ENCODE measurements at regions not wholly inside any gene's neighbourhood (a gene's known extent, or its start where the extent isn't known, plus 50 kb on each side); places are given as distances from the start of the nearest gene placed in this dataset.
"Not testable (repeated sequence)": the region's sequence is repeated elsewhere in the genome, so short reads cannot be mapped to it uniquely, and the experiment has no call there.

DNA sequence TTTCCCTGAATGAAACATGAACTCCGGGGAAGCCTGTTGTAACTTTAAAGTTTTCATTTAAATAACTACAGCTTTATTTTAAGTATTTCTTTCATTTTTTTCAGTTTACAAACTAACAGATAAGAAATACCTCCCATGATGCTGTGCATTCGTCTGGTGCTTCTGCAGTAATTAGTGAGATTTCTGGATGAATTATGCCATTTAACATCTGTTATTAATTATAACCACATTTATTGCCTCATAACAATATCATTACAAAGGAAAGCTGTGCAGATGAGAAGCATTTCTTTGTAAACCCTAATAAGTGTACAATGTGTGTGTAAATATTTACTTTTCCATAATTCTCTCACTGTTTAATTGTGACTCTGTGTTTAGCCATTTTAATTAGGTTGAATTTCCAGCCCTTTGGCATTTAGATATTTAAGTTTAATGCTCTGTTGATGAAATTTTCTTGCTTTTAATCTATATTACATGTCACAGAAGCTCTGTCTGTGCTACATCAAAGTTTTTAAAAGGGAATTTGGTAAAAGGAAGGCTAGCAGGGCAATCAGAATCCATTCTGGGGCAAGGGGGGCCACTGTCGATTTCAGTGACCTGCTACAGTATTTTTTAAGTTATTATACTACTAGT, 418.0 kb downstream of the SPATA31D1 start:
- no peak for DNase-seq

DNA sequence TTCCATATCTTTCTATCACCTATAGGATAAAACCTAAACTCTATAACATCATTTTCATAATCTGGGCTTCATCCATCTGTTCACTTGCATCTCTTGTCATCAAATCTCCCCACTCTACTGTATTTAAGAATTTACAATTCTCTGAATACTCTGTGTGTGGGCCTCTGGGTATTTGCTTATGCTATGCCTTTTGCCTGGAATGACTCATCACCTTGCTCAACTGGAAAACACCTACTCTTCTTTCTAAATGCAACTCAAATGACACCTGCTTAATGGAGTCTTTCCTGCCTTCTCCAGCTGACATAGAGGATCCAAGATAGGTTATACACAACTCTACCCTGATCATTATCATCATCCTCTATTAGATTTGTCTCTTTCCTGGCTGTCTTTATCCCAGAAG, 421.7 kb downstream of the SPATA31D1 start:
- DNase-seq = peak; percentile 16

DNA sequence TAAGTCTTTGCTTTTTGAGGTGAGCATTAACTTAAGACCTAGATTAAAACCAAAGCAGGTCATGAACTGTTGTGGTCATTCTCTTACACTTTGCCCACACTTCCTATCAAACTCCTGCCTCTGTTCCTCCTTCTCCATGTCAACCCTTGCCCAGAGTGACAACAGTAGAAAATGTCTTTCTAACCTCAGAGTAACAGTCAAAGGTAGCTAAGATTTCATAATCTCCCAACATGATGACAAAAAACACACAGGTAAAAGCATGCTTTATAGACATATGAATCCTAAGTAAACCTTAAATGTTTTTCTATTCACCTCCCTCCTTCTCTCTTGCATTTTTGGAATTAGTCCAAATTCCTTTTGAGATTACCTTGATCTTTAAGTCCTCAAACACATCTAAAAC, 422.3 kb downstream of the SPATA31D1 start:
- DNase-seq = no peak

DNA sequence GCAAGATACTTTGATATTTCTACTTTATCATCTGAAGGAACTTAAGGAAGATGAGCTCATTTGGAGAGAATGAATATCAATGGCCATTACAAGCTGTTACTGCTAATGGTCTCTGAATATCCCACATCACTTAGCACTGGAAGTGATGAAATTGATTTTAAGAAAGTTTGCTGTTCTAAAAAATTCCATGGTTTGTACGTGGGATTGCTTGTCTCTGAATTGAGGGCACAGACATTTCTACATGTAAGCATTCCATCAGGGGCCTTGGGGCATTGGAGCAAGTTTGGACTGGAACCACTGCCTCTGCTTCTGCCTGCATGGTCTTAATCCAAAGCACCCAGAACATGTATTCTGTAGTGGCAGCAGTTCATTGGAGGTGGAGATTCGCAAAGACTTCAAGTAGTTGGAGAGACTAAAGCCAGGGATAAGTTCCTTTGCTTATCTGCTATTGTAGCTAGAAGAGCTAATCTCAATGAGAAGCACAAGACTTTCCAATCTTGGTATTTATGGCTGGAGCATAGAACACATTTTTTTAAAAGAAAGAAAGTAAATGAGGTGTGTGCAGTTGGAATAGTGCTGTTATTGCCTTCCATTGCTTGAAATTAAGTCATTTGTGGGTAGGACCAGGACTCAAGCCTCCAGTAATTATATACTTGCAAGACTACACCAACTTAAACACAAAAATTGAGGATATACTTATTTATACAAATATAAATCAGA, 424.2 kb downstream of the SPATA31D1 start:
- no peak for DNase-seq

DNA sequence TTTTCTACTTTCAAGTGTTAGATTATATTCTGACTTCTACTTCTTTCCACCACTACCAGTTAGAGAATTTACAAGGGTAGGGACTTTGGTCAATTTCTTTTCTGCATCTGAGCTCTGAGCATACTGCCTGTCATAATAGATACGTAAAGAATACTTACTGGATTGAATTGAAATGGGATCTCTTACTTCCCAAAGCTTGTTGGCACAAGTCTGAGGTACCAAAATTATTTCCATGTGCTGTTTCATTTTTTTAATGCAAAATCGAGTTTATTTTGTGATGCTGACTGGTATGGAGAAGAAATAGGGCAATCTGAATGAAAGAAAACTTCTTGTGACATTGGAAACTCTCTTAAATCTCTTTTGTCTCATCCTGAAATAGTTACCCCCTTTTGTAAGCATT, 428.9 kb downstream of the SPATA31D1 start:
- DNase-seq = no peak

DNA sequence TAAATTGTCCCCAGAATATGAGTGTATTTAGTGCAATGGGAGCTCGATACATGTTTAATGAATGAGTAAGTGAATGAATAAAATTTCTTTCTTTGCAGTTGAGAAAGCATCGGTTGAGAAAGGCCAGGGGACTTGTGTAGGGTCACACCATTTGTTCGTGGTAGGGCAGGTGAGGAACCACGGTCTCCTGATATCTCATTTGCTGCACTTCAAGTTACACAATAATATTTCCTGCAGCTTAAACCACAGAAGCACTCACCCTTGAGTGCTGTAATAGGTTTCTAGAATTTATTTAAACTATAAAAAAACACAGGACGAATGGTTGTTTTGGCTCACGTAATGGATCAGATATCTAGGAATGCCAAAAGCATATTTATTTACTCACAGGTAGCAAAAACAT, 429.8 kb downstream of the SPATA31D1 start:
- no peak for DNase-seq

DNA sequence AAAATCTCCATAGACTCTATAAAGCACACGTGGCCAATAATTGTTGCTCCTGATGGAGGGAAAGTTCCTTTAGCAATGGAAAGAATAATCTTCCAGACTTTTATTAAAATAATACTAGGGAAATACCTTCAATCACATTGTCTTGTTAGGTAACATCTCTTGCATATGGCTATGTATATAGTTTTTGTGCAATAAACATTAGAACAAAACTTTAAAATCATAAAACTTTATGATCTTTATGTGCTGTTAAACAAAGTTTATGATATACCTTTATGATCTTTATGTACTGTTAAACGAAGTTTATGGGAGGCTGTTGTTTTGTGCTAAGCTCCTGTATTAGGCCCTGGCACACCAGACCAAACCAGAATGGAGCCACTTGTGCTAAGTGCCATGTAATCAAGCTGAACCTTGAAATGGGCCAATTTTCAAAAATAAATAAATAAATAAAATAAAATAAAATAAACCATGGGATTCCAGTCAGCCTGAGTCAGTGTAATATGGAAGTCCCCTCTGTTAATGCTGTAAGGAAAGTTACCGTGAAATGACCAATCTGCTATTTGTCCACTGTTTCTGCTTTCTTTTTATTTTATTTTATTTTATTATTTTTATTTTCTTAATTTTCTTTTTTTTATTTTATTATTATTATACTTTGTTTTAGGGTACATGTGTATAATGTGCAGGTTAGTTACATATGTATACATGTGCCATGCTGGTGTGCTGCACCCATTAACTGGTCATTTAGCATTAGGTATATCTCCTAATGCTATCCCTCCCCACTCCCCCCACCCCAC, 431.3 kb downstream of the SPATA31D1 start:
- no peak for DNase-seq

DNA sequence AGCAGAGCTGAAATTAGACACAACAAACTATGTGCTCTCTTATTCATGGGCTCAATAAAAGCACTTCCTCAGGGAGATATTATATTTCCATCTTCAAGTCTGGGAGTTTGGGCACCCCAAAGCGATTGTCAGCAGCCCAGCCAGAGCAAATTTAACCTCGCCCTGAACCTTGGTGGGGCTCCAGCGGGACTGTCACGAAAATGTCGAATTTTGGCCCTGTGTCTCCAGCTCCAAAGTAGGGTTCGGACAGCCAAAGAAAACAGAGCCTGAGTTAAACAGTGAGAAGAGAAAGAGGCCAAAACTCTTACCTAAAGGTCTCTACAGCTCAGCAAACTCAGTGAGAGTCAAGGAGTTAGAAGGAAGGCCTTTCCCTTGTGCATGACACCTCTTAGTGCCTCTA, 432.9 kb downstream of the SPATA31D1 start:
- no peak for DNase-seq

DNA sequence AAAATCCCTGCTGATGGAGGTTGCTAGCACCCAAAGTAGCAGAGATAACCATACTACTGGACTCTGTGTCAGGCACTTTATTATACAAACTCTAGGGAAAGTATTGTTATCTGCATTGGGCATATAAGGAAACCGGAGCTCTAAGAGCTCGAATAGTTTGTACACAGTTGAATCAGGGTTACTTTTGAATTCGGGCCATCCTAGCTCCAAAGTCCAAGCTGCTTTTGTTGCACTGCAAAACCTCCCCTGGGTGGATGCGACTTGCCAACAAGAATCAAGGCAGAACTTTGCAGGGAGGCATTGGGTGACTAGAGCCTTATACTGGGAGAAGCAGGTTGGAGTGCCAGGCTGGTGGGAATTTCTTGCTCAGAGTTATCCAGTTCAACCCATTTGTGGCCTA, 435.1 kb downstream of the SPATA31D1 start:
- DNase-seq = no peak

DNA sequence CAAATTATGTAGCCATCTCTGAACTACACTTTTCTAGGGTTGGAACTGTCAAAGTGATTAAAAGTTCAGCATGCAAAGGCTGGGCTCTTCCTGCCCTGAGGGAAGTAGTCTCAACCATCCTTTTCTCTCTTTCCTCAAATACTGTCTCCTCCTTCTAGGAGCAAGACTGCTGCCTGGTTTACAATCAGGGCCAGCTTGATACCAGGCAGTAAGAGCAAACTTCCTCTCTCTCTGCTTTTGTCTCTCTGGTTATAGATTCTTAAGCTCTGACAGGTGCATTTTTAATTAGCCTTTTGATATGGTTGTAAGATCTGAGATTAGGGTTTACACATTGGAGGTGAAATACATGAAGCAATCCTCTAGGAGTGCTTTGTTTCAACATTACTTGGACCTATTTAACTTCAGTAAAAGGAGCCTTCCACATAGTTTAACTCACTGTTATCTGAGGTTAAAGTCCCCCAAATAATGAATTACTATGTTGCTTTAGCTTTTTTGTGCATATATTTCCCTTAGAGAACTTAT, 436.1 kb downstream of the SPATA31D1 start:
- no peak for DNase-seq

DNA sequence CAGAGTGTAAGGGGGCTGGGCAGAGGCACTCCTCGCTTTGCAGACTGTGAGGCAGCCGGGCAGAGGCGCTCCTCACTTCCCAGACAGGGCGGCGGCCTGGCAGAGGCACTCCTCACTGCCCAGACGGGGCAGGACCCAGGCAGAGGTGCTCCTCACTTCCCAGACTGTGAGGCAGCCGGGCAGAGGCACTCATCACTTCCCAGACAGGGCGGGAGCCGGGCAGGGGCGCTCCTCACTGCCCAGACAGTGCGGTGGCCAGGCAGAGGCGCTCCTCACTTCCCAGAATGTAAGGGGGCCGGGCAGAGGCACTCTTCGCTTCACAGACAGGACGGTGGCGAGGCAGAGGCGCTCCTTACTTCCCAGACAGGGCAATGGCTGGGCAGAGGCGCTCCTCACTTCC, 442.5 kb downstream of the SPATA31D1 start:
- no peak for DNase-seq

DNA sequence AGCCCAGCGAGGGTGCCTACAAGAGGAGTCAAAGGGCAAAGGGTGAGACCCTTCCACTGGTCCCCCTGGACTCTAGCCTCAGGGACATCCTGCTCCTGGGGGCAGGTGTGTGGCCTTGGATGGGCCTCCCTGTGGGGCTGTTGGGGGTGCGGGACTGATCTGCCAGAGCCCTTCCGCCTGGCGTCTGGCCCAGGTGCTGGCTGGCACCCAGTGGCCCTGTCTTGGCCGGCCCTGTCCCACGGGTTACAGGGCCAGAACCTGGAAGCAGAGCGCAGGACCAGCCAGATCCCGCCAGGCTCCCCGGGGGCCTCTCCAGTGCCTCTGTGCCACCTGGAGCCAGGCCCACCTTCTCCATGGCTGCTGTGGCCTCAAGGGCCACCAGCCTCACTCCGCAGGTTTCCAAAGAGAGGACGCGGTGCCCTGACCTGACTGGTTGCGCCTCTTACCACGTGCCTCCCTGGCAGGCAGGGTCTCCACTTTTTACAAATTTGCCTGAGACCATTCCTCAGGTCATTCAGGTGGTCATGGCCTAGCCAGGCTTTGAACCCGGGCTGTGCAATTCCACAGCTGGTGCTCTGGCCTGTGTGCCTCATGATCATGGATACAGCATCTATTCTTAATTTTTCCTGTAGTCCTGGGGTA, 444.8 kb downstream of the SPATA31D1 start:
- not testable (repeated sequence) for DNase-seq

DNA sequence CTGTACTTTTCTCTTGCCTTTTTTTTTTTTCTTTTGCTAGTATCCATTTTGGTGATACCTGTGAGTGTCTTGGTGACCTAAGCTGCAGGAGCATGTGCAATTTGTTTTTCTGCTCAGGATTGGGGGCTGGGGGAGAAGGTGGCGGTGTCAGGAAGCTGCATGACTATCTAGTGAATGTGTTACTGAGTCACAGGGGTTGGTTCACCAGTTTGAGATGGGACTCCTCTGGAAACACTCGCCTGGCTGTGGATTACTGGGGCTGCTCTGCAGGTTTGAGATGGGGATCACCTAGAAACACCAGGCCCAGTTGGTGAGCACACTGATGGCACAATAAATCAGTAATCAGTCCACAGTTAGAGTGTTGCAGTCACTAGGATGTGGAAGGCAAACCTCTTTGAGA, 447.9 kb downstream of the SPATA31D1 start:
- DNase-seq = no peak

DNA sequence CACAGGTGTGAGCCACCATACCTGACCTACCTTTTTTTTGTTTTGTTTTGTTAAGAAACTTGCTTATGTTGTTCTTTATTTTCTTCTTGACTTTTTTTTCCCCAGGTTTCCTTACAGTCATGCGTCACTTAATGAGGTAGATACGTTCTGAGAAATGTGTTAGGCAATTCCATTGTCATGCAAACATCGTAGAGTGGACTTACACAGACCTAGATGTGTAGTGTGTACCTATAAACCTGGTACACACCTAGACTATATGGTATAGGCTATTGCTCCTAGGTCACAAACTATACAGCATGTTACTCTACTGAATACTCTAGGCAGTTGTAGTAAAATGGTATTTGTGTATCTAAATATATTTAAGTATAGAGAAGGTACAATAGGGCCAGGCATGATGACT, 448.6 kb downstream of the SPATA31D1 start:
- DNase-seq = not testable (repeated sequence)

DNA sequence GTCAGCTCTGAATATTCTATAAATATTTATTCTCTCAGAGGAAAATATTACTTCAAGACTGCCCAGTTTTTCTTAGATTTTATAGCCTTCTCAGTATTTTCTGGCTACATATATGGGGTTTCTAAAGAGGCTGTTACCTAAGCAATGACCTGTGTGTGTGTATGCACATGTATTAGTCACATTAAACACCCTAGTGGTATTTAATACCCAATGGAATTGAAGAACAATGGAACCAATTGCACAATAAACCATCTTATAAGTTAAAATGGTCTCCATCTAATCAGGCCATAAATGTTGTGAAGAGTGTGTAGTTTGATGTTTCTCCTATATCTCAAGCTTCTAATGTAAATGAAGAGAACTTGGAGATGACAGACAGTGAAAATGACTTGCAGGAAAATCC, 450.0 kb downstream of the SPATA31D1 start:
- DNase-seq = no peak

DNA sequence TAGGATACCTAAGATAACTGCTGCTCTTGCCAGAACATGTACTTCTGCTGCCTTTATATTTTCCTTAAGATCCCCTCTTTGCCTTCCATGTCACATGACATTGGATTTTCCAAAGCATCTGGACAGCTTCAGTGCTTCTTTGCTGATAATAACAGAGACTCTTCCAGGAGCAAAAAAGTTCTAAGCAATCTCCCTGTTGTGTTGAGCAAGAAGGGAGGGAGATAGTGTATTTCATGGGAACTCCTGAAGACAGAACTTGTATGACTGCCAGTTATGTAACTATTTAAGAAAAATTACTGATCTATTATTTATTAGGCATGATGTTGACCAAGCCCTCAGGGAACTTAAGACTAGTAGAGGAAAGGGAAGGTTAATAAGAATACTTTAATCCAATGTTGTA, 454.7 kb downstream of the SPATA31D1 start:
- no peak for DNase-seq

DNA sequence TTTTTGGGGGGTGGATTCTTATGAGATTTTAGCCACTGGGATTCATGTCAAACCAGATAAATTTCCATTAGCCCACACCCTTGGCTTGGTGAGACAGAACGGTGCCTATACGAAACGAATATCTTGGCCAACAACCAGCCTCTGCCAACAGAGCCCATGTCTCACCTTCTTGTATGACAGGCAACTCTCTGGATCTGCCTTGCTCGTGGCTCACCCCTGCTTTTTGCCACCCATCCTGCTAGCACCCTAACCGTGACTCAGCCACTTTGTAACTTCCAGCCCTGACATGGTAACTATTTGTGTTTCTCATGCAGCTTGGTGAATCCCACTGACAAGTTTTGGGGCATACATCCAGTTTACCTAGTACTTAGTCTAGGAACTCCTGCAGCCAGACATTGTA, 457.0 kb downstream of the SPATA31D1 start:
- DNase-seq = no peak

DNA sequence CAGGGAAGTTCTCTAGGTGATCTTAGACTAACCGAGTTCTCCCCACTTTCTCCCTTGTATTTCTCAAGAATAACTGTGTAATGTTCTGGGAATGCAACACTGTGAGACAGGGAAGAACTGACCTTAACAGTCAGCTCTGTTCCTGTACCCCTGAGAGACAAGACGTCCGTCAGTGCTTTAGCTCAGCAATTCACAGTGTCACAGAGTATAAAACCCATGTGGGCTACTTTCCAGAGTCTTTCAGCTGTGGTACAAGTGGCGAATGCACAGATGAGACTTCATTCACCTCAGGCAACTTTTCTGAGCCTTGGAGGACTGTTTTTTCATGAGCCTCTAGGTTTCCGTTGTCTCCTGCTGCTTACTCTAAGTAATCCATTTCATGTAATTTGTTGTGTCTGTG, 458.8 kb downstream of the SPATA31D1 start:
- DNase-seq = no peak

DNA sequence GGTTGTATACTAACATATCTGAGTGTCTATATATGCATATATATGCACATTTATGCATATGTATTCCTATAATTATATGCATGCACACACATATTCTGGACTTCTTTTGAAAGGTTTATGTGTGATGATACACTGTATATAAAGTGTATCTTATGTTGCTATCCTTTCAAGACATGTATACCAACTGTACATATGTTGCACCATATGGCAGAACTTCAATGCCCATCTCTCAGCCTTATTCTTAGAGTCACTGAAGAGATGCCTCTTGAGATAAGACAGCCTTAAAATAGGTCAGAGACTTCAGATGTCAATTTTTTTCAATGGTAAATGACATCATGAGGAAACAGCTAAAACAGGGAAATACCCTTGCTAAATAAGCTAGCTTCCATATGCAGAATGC, 461.4 kb downstream of the SPATA31D1 start:
- DNase-seq = no peak

DNA sequence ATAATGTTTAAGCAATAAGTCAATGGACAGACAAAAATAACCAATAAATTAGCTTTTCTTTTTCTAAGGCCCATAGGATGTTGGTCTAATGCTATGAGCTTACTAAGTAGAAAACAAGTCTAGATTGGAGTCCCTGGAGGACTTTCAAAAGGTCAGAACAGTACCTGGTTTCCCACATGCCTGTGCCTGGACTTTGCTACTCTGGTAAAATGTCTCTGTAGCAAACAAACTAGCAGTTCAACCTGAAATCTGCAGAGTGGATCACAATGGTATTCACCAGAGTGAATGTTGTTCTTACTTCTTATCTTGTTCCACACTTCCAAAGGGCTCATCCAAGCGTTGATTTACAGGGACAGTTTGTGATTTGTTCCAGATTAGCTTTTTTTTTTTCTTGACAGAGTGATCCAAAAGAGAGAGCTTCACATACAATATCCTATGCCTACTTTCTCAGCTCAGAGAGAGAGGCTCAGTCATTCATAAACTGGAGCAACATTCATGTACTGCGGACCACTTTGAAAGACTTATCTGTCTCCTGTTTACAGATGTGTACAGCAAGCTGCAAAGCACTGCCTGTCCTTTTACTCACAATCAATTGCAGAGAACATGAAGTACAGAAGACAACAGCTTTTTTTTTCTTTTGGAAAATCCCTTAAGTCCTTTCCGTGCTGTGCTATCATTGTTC, 466.1 kb downstream of the SPATA31D1 start:
- DNase-seq = no peak

DNA sequence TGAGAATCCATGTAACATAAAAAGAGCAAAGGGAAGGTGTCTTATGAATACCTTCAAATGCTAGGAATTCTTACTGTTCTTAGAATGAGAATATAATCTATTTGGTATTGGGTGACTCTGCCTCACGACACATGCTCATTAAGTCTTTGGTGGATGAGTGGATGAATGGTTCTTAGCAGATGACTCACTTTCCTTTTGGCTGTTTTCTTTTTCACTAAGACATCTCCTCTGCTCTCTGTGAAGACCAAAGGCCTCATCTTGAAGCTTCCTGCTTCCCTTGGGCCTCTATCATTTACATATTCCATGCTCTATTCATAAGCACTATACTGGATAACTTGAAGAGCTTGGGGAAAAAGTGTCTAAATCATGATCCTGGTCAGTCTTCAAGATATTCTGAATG, 468.1 kb downstream of the SPATA31D1 start:
- DNase-seq = no peak

DNA sequence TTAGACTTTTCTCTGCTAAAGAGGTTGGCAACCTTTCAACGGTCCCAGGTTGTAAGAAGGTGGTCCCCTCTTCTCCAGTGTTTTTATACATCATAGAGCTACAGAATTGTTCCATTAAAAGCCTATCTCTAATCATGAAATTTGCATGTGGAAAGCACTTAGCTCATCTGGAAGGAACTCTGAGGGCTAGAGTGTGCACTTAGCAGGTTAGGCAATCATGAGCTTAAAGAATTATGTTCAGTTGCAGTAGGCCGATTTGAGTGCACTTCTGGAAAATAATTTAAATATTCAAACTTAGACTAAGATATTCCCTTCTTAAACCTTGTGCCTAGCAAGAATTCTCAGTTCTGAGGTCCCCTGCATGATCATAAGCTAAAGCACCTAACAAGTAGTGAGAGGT, 468.7 kb downstream of the SPATA31D1 start:
- DNase-seq = no peak

DNA sequence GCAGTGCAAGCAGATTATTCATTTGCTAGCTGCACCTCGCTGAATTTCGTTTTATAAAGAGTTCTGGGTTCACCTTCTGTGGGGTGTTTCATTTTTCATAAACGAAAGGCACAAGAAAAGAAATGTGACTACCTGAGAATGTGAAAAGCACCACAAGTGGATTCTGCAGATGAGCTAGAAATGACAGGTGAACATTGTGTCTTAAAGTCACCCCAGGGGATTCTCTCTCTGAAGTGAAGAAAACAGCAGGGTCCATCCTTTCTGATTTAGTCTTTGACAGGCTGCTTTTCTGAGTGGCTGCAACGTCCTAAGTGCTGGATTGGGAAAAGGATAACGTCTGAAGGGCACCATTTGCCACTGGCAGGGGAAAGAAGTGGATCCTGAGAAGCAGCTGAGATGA, 469.3 kb downstream of the SPATA31D1 start:
- no peak for DNase-seq
